ENCODE measurements at regions not wholly inside any gene's neighbourhood (a gene's known extent, or its start where the extent isn't known, plus 50 kb on each side); places are given as distances from the start of the nearest gene placed in this dataset.
"Not testable (repeated sequence)": the region's sequence is repeated elsewhere in the genome, so short reads cannot be mapped to it uniquely, and the experiment has no call there.

GRCh38 chr6:140340795-140341194 lies 966.3 kb upstream of the CITED2 start:
- no TSS peak for BruUV-seq (replicated peaks)
- no peak overlapping the region for H3K4me3 Mint-ChIP-seq (ENCODE audit: unreplicated experiment)
- no peak overlapping the region for H3K27ac Mint-ChIP-seq (ENCODE audit: low read depth, unreplicated experiment)
- intact Hi-C loops (cut with micrococcal nuclease) = no loop called here
- no peak for DNase-seq (ENCODE audit: unreplicated experiment)
- CTCF ChIA-PET = no interaction called here
- H3K9me3 Mint-ChIP-seq (ENCODE audit: unreplicated experiment) = peaks cover 15% of the 10 kb centered on the region
- H3K4me1 Mint-ChIP-seq (ENCODE audit: insufficient read depth, unreplicated experiment) = peaks cover 10% of the 10 kb centered on the region
- TF ChIP-seq, protein P1, sequence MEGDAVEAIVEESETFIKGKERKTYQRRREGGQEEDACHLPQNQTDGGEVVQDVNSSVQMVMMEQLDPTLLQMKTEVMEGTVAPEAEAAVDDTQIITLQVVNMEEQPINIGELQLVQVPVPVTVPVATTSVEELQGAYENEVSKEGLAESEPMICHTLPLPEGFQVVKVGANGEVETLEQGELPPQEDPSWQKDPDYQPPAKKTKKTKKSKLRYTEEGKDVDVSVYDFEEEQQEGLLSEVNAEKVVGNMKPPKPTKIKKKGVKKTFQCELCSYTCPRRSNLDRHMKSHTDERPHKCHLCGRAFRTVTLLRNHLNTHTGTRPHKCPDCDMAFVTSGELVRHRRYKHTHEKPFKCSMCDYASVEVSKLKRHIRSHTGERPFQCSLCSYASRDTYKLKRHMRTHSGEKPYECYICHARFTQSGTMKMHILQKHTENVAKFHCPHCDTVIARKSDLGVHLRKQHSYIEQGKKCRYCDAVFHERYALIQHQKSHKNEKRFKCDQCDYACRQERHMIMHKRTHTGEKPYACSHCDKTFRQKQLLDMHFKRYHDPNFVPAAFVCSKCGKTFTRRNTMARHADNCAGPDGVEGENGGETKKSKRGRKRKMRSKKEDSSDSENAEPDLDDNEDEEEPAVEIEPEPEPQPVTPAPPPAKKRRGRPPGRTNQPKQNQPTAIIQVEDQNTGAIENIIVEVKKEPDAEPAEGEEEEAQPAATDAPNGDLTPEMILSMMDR (IDR thresholded peaks at IDR 0.05; ENCODE audit: unreplicated experiment) = no peak
- no peaks in the 10 kb centered on the region for H3K27me3 Mint-ChIP-seq (ENCODE audit: insufficient read depth, unreplicated experiment)
- H3K36me3 Mint-ChIP-seq (ENCODE audit: insufficient read depth, unreplicated experiment) = no peaks in the 10 kb centered on the region
- POLR2A ChIA-PET = no interaction called here

- H3K4me3 Mint-ChIP-seq (ENCODE audit: unreplicated experiment); H3K27me3 Mint-ChIP-seq (ENCODE audit: insufficient read depth, unreplicated experiment); POLR2A ChIA-PET; DNase-seq (ENCODE audit: unreplicated experiment); CTCF ChIA-PET; intact Hi-C loops (cut with micrococcal nuclease); H3K27ac Mint-ChIP-seq (ENCODE audit: low read depth, unreplicated experiment); BruUV-seq (replicated peaks); H3K36me3 Mint-ChIP-seq (ENCODE audit: insufficient read depth, unreplicated experiment); H3K4me1 Mint-ChIP-seq (ENCODE audit: insufficient read depth, unreplicated experiment): not testable (repeated sequence)
- H3K9me3 Mint-ChIP-seq (ENCODE audit: unreplicated experiment) = peaks cover 15% of the 10 kb centered on the region
Measured at GRCh38 chr6:140339084-140339483, 964.6 kb upstream of the CITED2 start.

GRCh38 chr6:140321891-140322290 lies 947.4 kb upstream of the CITED2 start:
- DNase-seq (ENCODE audit: unreplicated experiment) = no peak
- TF ChIP-seq, protein P1 (IDR thresholded peaks at IDR 0.05; ENCODE audit: unreplicated experiment) = no peak
- POLR2A ChIA-PET = no interaction called here
- BruUV-seq (replicated peaks) = no TSS peak
- Mint-ChIP-seq H3K4me1 (ENCODE audit: insufficient read depth, unreplicated experiment) (no peaks in the 10 kb centered on the region), H3K9me3 (ENCODE audit: unreplicated experiment) (peaks cover 12% of the 10 kb centered on the region), H3K27ac (ENCODE audit: low read depth, unreplicated experiment) (no peak overlapping the region), H3K4me3 (ENCODE audit: unreplicated experiment) (no peak overlapping the region), H3K27me3 (ENCODE audit: insufficient read depth, unreplicated experiment) (no peaks in the 10 kb centered on the region), H3K36me3 (ENCODE audit: insufficient read depth, unreplicated experiment) (no peaks in the 10 kb centered on the region)
- intact Hi-C loops (cut with micrococcal nuclease) = no loop called here
- CTCF ChIA-PET = no interaction called here

GRCh38 chr6:140320081-140321080 lies 945.9 kb upstream of the CITED2 start:
- H3K36me3 Mint-ChIP-seq (ENCODE audit: insufficient read depth, unreplicated experiment) = no peaks in the 10 kb centered on the region
- CTCF ChIA-PET = interaction anchor here (1.6 kb wide), 1 partner anchor 15 kb away, joined by 4 read pairs; no protein-coding TSS in a partner anchor
- TF ChIP-seq, protein P1 (IDR thresholded peaks at IDR 0.05; ENCODE audit: unreplicated experiment) = no peak
- no peak overlapping the region for H3K27ac Mint-ChIP-seq (ENCODE audit: low read depth, unreplicated experiment)
- no peaks in the 10 kb centered on the region for H3K4me1 Mint-ChIP-seq (ENCODE audit: insufficient read depth, unreplicated experiment)
- POLR2A ChIA-PET = no interaction called here
- H3K9me3 Mint-ChIP-seq (ENCODE audit: unreplicated experiment) = no peaks in the 10 kb centered on the region
- DNase-seq (ENCODE audit: unreplicated experiment) = no peak
- no TSS peak for BruUV-seq (replicated peaks)
- intact Hi-C loops (cut with micrococcal nuclease) = no loop called here
- H3K27me3 Mint-ChIP-seq (ENCODE audit: insufficient read depth, unreplicated experiment) = no peaks in the 10 kb centered on the region
- H3K4me3 Mint-ChIP-seq (ENCODE audit: unreplicated experiment) = no peak overlapping the region

Data from MCF 10A (cell line).